HL-60 (cell line): ENCODE measurements at regions not wholly inside any gene's neighbourhood (a gene's known extent, or its start where the extent isn't known, plus 50 kb on each side); places are given as distances from the start of the nearest gene placed in this dataset.
"Not testable (repeated sequence)": the region's sequence is repeated elsewhere in the genome, so short reads cannot be mapped to it uniquely, and the experiment has no call there.

Source experiments
- DNase-seq, 2 experiments: peaks; one replicate each; pipeline ENCODE4 v3.0.0-alpha.2; 2010 to 2020; ENCODE audit warnings: low read depth in 1 of 2, low spot score in 1 of 2
- H3K27ac ChIP-seq: fragments of 250-450 bp; sonication (Bioruptor Pico); replicated peaks from 2 replicates; pipeline ENCODE4 v1.5.1; 2020; ENCODE audit warnings: mild to moderate bottlenecking, moderate library complexity
- H3K27me3 ChIP-seq: fragments of 250-450 bp; sonication (Bioruptor Pico); 2 replicates; pipeline ENCODE4 v1.5.1; 2021; ENCODE audit warnings: mild to moderate bottlenecking, moderate library complexity; ENCODE audit not compliant: insufficient read depth, poor library complexity, severe bottlenecking
- H3K4me3 ChIP-seq: replicated peaks from 2 replicates; pipeline ENCODE4 v1.5.1; 2011; ENCODE audit warnings: mild to moderate bottlenecking, control low read depth, low read length; ENCODE audit not compliant: insufficient read depth
- GABPA ChIP-seq: IDR thresholded peaks from 2 replicates; pipeline ENCODE4 v1.6.1; 2012; ENCODE audit warnings: low read depth
- POLR2AphosphoS5 ChIP-seq: IDR thresholded peaks from 2 replicates; pipeline ENCODE4 v1.6.1; 2012; ENCODE audit warnings: low read depth
- SPI1 ChIP-seq: IDR thresholded peaks from 2 replicates; pipeline ENCODE4 v1.6.1; 2012; ENCODE audit warnings: low read depth, mild to moderate bottlenecking, borderline replicate concordance
- TF ChIP-seq, protein P1 (sequence below): IDR thresholded peaks from one replicate; pipeline ENCODE4 v1.5.1; 2011; ENCODE audit warnings: low read length, control low read depth, inconsistent platforms; ENCODE audit not compliant: insufficient read depth
- TF ChIP-seq, protein P2 (sequence below): IDR thresholded peaks from 2 replicates; pipeline ENCODE4 v1.6.1; 2012; ENCODE audit warnings: low read depth; ENCODE audit not compliant: insufficient replicate concordance

DNA sequence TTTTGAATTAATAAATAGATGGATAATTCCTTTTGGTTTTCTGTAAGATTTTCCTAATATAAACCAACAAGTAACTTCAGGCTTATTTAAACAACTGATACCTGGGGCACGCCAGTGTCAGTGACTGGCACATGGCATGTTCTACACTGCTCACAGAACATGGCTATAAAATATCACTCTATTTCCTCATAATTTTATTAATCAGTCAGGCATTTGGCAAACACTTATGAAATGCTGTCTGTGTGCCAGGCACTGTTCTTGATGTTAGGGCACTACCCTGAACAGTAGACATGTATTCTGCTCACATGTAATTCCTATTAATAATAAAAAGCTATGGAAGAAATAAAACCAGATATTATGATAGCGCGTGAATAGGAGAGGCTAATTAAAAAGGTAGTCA, 661.0 kb downstream of the DTWD2 start:
- H3K4me3 ChIP-seq, result no peak overlapping the region
- no peak for DNase-seq
- no peaks in the 10 kb centered on the region for H3K27me3 ChIP-seq
- no peak overlapping the region for H3K27ac ChIP-seq
- TF ChIP-seq SPI1 (no peak), GABPA (no peak), POLR2AphosphoS5 (no peak)
- TF ChIP-seq, protein P1, sequence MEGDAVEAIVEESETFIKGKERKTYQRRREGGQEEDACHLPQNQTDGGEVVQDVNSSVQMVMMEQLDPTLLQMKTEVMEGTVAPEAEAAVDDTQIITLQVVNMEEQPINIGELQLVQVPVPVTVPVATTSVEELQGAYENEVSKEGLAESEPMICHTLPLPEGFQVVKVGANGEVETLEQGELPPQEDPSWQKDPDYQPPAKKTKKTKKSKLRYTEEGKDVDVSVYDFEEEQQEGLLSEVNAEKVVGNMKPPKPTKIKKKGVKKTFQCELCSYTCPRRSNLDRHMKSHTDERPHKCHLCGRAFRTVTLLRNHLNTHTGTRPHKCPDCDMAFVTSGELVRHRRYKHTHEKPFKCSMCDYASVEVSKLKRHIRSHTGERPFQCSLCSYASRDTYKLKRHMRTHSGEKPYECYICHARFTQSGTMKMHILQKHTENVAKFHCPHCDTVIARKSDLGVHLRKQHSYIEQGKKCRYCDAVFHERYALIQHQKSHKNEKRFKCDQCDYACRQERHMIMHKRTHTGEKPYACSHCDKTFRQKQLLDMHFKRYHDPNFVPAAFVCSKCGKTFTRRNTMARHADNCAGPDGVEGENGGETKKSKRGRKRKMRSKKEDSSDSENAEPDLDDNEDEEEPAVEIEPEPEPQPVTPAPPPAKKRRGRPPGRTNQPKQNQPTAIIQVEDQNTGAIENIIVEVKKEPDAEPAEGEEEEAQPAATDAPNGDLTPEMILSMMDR, result no peak
- TF ChIP-seq, protein P2, sequence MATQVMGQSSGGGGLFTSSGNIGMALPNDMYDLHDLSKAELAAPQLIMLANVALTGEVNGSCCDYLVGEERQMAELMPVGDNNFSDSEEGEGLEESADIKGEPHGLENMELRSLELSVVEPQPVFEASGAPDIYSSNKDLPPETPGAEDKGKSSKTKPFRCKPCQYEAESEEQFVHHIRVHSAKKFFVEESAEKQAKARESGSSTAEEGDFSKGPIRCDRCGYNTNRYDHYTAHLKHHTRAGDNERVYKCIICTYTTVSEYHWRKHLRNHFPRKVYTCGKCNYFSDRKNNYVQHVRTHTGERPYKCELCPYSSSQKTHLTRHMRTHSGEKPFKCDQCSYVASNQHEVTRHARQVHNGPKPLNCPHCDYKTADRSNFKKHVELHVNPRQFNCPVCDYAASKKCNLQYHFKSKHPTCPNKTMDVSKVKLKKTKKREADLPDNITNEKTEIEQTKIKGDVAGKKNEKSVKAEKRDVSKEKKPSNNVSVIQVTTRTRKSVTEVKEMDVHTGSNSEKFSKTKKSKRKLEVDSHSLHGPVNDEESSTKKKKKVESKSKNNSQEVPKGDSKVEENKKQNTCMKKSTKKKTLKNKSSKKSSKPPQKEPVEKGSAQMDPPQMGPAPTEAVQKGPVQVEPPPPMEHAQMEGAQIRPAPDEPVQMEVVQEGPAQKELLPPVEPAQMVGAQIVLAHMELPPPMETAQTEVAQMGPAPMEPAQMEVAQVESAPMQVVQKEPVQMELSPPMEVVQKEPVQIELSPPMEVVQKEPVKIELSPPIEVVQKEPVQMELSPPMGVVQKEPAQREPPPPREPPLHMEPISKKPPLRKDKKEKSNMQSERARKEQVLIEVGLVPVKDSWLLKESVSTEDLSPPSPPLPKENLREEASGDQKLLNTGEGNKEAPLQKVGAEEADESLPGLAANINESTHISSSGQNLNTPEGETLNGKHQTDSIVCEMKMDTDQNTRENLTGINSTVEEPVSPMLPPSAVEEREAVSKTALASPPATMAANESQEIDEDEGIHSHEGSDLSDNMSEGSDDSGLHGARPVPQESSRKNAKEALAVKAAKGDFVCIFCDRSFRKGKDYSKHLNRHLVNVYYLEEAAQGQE, result no peak

DNA sequence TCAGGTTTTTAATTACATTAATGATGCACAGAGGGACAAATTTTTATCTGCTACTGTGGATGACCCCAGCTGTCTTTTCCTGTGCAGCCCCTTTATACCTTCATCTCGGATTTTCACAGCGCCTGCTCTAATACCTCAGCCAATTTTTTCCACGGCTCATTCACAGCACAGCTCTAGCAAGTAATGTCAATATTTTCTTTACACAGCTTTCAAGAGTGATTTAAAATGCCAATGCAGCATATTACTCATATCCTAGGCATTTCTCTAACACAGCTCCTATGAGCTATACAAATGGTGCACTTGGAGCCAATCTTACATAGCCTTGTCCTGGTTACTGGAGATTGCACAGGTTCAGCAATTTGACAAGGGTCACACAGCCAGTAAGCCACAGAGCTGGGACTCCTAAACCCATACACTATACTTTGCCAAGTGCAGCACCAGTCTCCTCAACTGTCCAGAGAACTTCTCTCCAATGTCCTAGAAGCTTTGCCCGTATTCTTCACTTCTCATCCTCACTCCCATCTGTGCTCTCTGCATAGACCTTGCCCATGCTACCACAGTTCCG, 661.8 kb downstream of the DTWD2 start:
- no peak for DNase-seq
- H3K27me3 ChIP-seq, result no peaks in the 10 kb centered on the region
- H3K4me3 ChIP-seq, result no peak overlapping the region
- no peak for TF ChIP-seq SPI1
- TF ChIP-seq, protein P1, result no peak
- no peak for TF ChIP-seq GABPA
- no peak for TF ChIP-seq POLR2AphosphoS5
- TF ChIP-seq, protein P2, result no peak
- H3K27ac ChIP-seq, result no peak overlapping the region

DNA sequence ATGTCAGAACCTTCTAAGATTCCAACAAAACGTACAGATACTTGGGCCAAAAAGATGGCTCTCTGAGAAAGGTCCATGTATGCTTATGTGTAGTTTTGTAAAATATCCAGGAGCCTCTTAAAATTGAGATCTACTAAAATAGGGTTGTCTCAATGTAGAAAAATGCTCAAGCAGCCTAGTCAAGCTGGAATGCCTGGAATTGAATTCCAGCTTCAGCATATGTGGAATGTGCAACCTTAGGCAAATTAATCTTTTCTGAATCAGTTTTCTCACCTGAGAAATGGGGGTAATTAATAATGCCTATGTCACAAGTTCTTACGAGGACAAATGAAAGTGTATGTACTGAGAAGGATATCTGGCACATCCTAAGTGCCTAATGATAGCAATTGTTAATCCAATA, 662.4 kb downstream of the DTWD2 start:
- Histone ChIP-seq H3K27ac (no peak overlapping the region), H3K27me3 (no peaks in the 10 kb centered on the region), H3K4me3 (no peak overlapping the region)
- TF ChIP-seq, protein P1, result no peak
- TF ChIP-seq GABPA, result no peak
- TF ChIP-seq, protein P2, result no peak
- TF ChIP-seq SPI1, result no peak
- no peak for TF ChIP-seq POLR2AphosphoS5
- DNase-seq, result no peak

DNA sequence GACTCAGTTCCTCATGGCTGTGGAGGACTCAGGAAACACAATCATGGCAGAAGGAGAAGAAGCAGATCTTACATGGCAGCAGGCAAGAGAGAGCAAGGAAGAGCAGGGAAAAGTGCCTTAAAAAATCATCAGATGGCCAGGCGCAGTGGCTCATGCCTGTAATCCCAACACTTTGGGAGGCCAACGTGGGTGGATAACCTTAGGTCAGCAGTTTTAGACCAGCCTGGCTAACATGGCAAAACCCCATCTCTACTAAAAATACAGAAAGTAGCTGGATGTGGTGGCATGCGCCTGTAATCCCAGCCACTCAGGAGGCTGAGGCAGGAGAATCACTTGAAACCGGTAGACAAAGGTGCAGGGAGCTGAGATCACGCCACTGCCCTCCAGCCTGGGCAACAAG, 664.6 kb downstream of the DTWD2 start:
- not testable (repeated sequence) for H3K27ac ChIP-seq, H3K4me3 ChIP-seq, DNase-seq, H3K27me3 ChIP-seq
